Endothelial cell of umbilical vein (primary cell): ENCODE measurements at regions not wholly inside any gene's neighbourhood (a gene's known extent, or its start where the extent isn't known, plus 50 kb on each side); places are given as distances from the start of the nearest gene placed in this dataset.

Experiments used
- BruUV-seq: library from RNA; stranded (reverse); fragments of 400-500 nt; replicated peaks from 2 replicates; lab custom pipeline; 2021; lab: Mats Ljungman, UMichigan
- CTCF ChIA-PET: fragments of 300-600, 350-600 bp; sonication (Branson Sonifier 250); formaldehyde crosslinking; loops from one replicate; lab custom pipeline; 2021; ENCODE audit warnings: antibody characterized with exemption, inconsistent platforms; lab: Charles Lee
- POLR2A ChIA-PET: fragments of 300-600, 350-600 bp; sonication (Branson Sonifier 250); formaldehyde crosslinking; loops from one replicate; lab custom pipeline; 2021; ENCODE audit warnings: antibody characterized with exemption, inconsistent platforms; lab: Charles Lee
- DNase-seq: peaks from one replicate; pipeline ENCODE4 v3.0.0-alpha.2; 2011; ENCODE audit warnings: low read depth, low spot score
- FAIRE-seq: peaks from 2 replicates; lab custom pipeline; 2011; peaks lifted over from hg19 to GRCh38; lab: Jason Lieb, UNC
- H2AFZ ChIP-seq: 2 replicates; pipeline ENCODE4 v1.6.0; 2012; ENCODE audit warnings: low read depth, low read length, control low read depth, inconsistent platforms
- H3K27ac ChIP-seq: 2 replicates; pipeline ENCODE4 v1.5.1; 2011; ENCODE audit warnings: low read depth, mild to moderate bottlenecking, control low read depth, low read length, moderate library complexity; ENCODE audit not compliant: insufficient read depth
- H3K27me3 ChIP-seq, 2 experiments: 2 replicates each; pipeline versions ENCODE4 v1.6.0 to v1.6.1; 2011; ENCODE audit warnings: low read length in 2 of 2, mixed read lengths in 1 of 2; ENCODE audit not compliant: control insufficient read depth in 2 of 2, insufficient read depth in 2 of 2
- H3K36me3 ChIP-seq, 2 experiments: 2 replicates in 1 of 2; 3 replicates in 1 of 2; pipeline ENCODE4 v1.5.1; 2011; ENCODE audit warnings: low read length in 2 of 2, mild to moderate bottlenecking in 1 of 2, moderate library complexity in 1 of 2; ENCODE audit not compliant: control insufficient read depth in 2 of 2, insufficient read depth in 2 of 2; ENCODE audit errors: extremely low read depth in 1 of 2
- H3K4me1 ChIP-seq: 3 replicates; pipeline ENCODE4 v1.5.1; 2011; ENCODE audit warnings: mild to moderate bottlenecking, low read length; ENCODE audit not compliant: control insufficient read depth, insufficient read depth; ENCODE audit errors: extremely low read depth
- H3K4me2 ChIP-seq: 2 replicates; pipeline ENCODE4 v1.6.1; 2011; ENCODE audit warnings: low read length, control low read depth, mixed read lengths; ENCODE audit not compliant: insufficient read depth
- H3K4me3 ChIP-seq, 3 experiments: fragments of 200-600 bp in 1 of 3; sonication (generic), shearing (Covaris generic) in 1 of 3; replicated peaks in 1 of 3; 2 replicates each; pipeline ENCODE4 v1.5.1; 2011 to 2016; ENCODE audit warnings: control low read depth in 3 of 3, low read length in 3 of 3, mild to moderate bottlenecking in 2 of 3, inconsistent platforms in 1 of 3, low read depth in 1 of 3, moderate library complexity in 1 of 3; ENCODE audit not compliant: insufficient read depth in 1 of 3
- H3K79me2 ChIP-seq: 2 replicates; pipeline ENCODE4 v1.6.0; 2012; ENCODE audit warnings: low read length, inconsistent platforms; ENCODE audit not compliant: control insufficient read depth, insufficient read depth
- H3K9ac ChIP-seq: replicated peaks from 2 replicates; pipeline ENCODE3; 2011; ENCODE audit warnings: low read length, control low read depth; ENCODE audit not compliant: insufficient read depth; ENCODE audit errors: extremely low read depth
- H3K9me1 ChIP-seq: replicated peaks from 3 replicates; pipeline ENCODE4 v1.6.0; 2011; ENCODE audit warnings: mild to moderate bottlenecking, low read length; ENCODE audit not compliant: control insufficient read depth, insufficient read depth; ENCODE audit errors: extremely low read depth
- H3K9me3 ChIP-seq: replicated peaks from 2 replicates; pipeline ENCODE4 v1.5.1; 2012; ENCODE audit warnings: low read length, inconsistent platforms; ENCODE audit not compliant: control insufficient read depth, insufficient read depth
- H4K20me1 ChIP-seq: replicated peaks from 2 replicates; pipeline ENCODE3; 2011; ENCODE audit warnings: mild to moderate bottlenecking, low read length; ENCODE audit not compliant: control insufficient read depth, insufficient read depth; ENCODE audit errors: extremely low read depth
- CTCF ChIP-seq, 2 donors: IDR thresholded peaks; 1 replicate in 1 of 2; 2 replicates in 1 of 2; pipeline ENCODE4 v1.5.1; 2011; ENCODE audit warnings: low read length in 2 of 2, mild to moderate bottlenecking in 2 of 2, moderate library complexity in 2 of 2, control low read depth in 1 of 2, inconsistent platforms in 1 of 2, low read depth in 1 of 2; ENCODE audit not compliant: insufficient read depth in 1 of 2; ENCODE audit errors: extremely low read depth in 1 of 2
- EZH2 ChIP-seq: IDR thresholded peaks from 2 replicates; pipeline ENCODE4 v1.6.1; 2012; ENCODE audit warnings: borderline replicate concordance, low read depth, mild to moderate bottlenecking, moderate library complexity, low read length, inconsistent platforms; ENCODE audit not compliant: severe bottlenecking
- FOS ChIP-seq: IDR thresholded peaks from 2 replicates; pipeline ENCODE4 v1.6.1; 2011; ENCODE audit warnings: mild to moderate bottlenecking, low read length, moderate library complexity, borderline replicate concordance; ENCODE audit not compliant: insufficient read depth
- GATA2 ChIP-seq: IDR thresholded peaks from 2 replicates; pipeline ENCODE4 v1.7.0; 2011; ENCODE audit warnings: low read depth, mild to moderate bottlenecking, moderate library complexity, mixed read lengths, low read length; ENCODE audit not compliant: insufficient read length, insufficient read depth
- JUN ChIP-seq: IDR thresholded peaks from 2 replicates; pipeline ENCODE4 v1.6.1; 2011; ENCODE audit warnings: borderline replicate concordance, low read depth; ENCODE audit not compliant: insufficient read length, insufficient read depth
- MAX ChIP-seq: IDR thresholded peaks from 2 replicates; pipeline ENCODE4 v1.6.1; 2011; ENCODE audit not compliant: insufficient read depth, insufficient read length
- MYC ChIP-seq: IDR thresholded peaks from one replicate; pipeline ENCODE4 v1.6.1; 2011; ENCODE audit warnings: mild to moderate bottlenecking, low read depth, low read length
- POLR2A ChIP-seq: IDR thresholded peaks from 2 replicates; pipeline ENCODE4 v1.6.1; 2012; ENCODE audit warnings: low read depth, mild to moderate bottlenecking, control low read depth, low read length
- POLR2AphosphoS5 ChIP-seq: IDR thresholded peaks from 2 replicates; pipeline ENCODE4 v1.6.1; 2012; ENCODE audit warnings: low read depth, mild to moderate bottlenecking, control low read depth, low read length, moderate library complexity; ENCODE audit not compliant: insufficient read depth
- dilution Hi-C: fragments of 300-500 bp; cut with MboI; formaldehyde crosslinking; loops from one replicate; pipeline ENCODE4 v1.15.0; 2019; ENCODE audit warnings: low sequenced_read_pairs; ENCODE audit not compliant: extremely low pct_ligation_motif_present
- intact Hi-C: fragments of 100-400 bp; cut with micrococcal nuclease; formaldehyde crosslinking; loops from one replicate; pipeline ENCODE4 v1.10.0; 2022

- CTCF ChIA-PET: no interaction called here
- Histone ChIP-seq H2AFZ (no peak overlapping the region), H3K79me2 (no peaks in the 10 kb centered on the region), H3K27me3 (no peaks in the 10 kb centered on the region), H3K4me1 (no peaks in the 10 kb centered on the region), H3K9ac (no peak overlapping the region), H3K9me3 (no peaks in the 10 kb centered on the region), H3K36me3 (no peaks in the 10 kb centered on the region), H3K9me1 (no peaks in the 10 kb centered on the region), H4K20me1 (no peaks in the 10 kb centered on the region), H3K4me2 (no peak overlapping the region), H3K27ac (no peak overlapping the region), H3K4me3 (no peak overlapping the region)
- DNase-seq (no peak), FAIRE-seq (no peak)
- POLR2A ChIA-PET: no interaction called here
- TF ChIP-seq JUN (no peak), FOS (no peak), CTCF (IDR thresholded peaks at IDR 0.05; ENCODE audit: extremely low read depth in 1 of 2, insufficient read depth in 1 of 2, low read depth in 1 of 2, low read length in 2 of 2) (no peak), MAX (no peak), MYC (no peak), POLR2A (no peak), EZH2 (no peak), POLR2AphosphoS5 (no peak), GATA2 (no peak)
- no TSS peak for BruUV-seq
- dilution Hi-C loops (no loop called here), intact Hi-C loops (no loop called here)
Measured at GRCh38 chr2:208545403-208546042, 138.9 kb downstream of the PTH2R start.
